ENCODE measurements at regions not wholly inside any gene's neighbourhood (a gene's known extent, or its start where the extent isn't known, plus 50 kb on each side); places are given as distances from the start of the nearest gene placed in this dataset.

DNA sequence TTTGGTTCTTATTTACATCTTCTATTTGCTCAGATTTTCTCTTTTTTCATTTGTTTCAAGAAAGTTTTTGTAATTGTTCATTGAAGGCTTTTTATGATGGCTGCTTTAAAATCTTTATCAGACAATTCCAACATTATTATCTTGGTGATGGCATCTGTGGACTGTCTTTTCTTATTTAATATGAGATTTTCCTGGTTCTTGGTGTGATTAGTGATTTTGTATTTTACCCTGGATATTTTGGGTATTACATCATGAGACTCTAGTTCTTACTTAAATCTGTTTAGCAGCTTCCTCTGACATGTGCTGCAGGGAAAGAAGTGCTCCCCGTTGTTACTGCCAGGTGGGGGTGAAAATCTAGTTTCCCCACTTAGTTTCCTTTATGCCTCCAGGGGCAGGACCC lies 94.2 kb upstream of the ANKH start:
- no peak overlapping the region for H3K27ac ChIP-seq
- H3K27me3 ChIP-seq (ENCODE audit: insufficient read depth in 3 of 3, low read length in 2 of 3), result no peaks in the 10 kb centered on the region
- H3K4me1 ChIP-seq, result no peaks in the 10 kb centered on the region
- DNase-seq (no peak), ATAC-seq (no peak)
- H3K4me3 ChIP-seq, result no peak overlapping the region
- intact Hi-C loops (cut with DNase I), result no loop called here
- 45 to 64% (median 50%) methylated on average over 1 of the region's 1 CpG for WGBS, 3 donors
- H3K36me3 ChIP-seq (ENCODE audit: insufficient read depth in 1 of 2, low read depth in 1 of 2), result no peaks in the 10 kb centered on the region
- no peaks in the 10 kb centered on the region for H3K9me3 ChIP-seq
- TF ChIP-seq, protein P1, sequence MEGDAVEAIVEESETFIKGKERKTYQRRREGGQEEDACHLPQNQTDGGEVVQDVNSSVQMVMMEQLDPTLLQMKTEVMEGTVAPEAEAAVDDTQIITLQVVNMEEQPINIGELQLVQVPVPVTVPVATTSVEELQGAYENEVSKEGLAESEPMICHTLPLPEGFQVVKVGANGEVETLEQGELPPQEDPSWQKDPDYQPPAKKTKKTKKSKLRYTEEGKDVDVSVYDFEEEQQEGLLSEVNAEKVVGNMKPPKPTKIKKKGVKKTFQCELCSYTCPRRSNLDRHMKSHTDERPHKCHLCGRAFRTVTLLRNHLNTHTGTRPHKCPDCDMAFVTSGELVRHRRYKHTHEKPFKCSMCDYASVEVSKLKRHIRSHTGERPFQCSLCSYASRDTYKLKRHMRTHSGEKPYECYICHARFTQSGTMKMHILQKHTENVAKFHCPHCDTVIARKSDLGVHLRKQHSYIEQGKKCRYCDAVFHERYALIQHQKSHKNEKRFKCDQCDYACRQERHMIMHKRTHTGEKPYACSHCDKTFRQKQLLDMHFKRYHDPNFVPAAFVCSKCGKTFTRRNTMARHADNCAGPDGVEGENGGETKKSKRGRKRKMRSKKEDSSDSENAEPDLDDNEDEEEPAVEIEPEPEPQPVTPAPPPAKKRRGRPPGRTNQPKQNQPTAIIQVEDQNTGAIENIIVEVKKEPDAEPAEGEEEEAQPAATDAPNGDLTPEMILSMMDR (IDR thresholded peaks at IDR 0.05), result no peak

DNA sequence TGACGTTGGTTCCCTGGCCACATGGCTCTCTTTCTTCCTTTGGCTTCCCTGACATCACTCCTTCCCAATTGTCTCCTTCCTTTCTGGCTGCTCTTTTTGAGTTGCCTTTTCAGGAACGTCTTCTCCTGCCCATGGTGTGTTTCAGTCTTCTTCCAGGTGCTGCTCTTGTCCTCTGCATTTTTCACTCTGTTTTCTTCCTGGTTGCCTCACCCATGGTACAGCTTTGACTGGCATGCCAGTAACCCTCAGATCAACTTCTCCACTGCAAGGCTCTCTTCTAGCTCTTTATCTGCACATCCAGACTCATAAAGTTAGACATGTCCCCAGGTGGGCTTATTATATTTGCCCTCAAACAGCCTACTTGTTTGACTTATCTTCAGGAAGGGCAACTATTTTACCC lies 91.0 kb upstream of the ANKH start:
- Histone ChIP-seq H3K27ac (no peak overlapping the region), H3K4me1 (no peaks in the 10 kb centered on the region), H3K36me3 (ENCODE audit: insufficient read depth in 1 of 2, low read depth in 1 of 2) (no peaks in the 10 kb centered on the region), H3K9me3 (no peaks in the 10 kb centered on the region), H3K27me3 (ENCODE audit: insufficient read depth in 3 of 3, low read length in 2 of 3) (no peaks in the 10 kb centered on the region), H3K4me3 (no peak overlapping the region)
- ATAC-seq, result no peak
- 58 to 68% (median 66%) methylated on average over 2 of the region's 2 CpGs for WGBS, 3 donors
- TF ChIP-seq, protein P1 (IDR thresholded peaks at IDR 0.05), result no peak
- intact Hi-C loops (cut with DNase I), result no loop called here
- DNase-seq, result no peak

DNA sequence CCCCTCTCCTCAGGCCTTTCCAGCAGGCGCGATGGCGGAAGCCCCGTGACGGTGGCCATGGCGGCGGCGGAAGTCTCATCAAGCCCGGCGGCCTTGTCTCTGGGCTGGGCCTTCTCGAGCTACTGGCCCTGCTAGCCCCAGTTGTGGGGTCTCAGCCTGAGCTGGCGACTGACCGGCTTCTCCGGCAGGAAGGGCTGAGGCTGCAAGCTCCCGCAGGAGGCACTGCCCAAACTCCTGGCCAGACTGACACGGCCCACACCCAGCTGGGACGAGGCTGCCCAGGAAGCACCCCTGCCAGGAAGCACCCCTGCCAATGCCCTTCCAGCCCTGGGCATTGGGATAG lies 88.5 kb upstream of the ANKH start:
- intact Hi-C loops (cut with DNase I), result no loop called here
- Histone ChIP-seq H3K27ac (no peak overlapping the region), H3K4me1 (no peaks in the 10 kb centered on the region), H3K27me3 (ENCODE audit: insufficient read depth in 3 of 3, low read length in 2 of 3) (no peaks in the 10 kb centered on the region), H3K36me3 (ENCODE audit: insufficient read depth in 1 of 2, low read depth in 1 of 2) (no peaks in the 10 kb centered on the region), H3K4me3 (no peak overlapping the region), H3K9me3 (no peaks in the 10 kb centered on the region)
- DNase-seq (no peak), ATAC-seq (no peak)
- TF ChIP-seq, protein P1 (IDR thresholded peaks at IDR 0.05), result no peak
- WGBS, 3 donors, result 91 to 94% (median 92%) methylated on average over 17 of the region's 17 CpGs

DNA sequence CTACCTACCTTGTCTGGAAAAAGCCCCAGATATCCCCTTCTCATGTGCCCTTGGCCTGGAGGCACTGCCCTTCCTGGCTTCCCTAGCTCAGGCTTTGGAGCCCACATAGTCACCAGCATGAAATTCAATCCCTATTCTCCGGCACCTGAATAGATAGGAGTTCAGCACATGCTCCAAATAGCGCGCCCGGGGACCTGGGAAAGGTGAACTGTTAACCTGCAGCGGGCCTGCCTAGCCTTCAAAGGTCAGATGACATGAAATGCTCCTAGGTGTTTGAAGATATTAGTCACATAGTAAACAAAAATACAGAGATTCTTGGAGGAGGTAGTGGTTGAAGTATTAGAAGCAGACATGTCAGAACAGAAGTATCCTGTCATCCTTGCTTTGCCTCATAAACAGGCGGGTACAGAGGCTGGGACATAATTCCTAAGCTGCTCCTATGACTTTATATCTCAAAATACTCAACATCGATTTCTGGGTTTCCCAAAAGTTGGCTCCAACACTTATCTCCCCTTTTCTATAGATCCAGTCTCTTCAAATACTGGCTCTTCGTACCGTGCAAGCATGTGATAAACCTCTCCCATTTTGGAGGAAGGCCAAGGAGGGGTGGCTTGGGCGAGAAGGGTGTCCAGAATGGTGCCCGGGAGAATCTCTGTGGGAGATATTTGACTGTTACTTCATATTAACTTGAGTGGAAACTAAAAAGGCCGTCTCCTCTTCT lies 88.0 kb upstream of the ANKH start:
- Histone ChIP-seq H3K27me3 (ENCODE audit: insufficient read depth in 3 of 3, low read length in 2 of 3) (no peaks in the 10 kb centered on the region), H3K27ac (no peak overlapping the region), H3K9me3 (no peaks in the 10 kb centered on the region), H3K4me3 (no peak overlapping the region), H3K4me1 (no peaks in the 10 kb centered on the region), H3K36me3 (ENCODE audit: insufficient read depth in 1 of 2, low read depth in 1 of 2) (no peaks in the 10 kb centered on the region)
- ATAC-seq (no peak), DNase-seq (no peak)
- WGBS, 3 donors, result 68 to 86% (median 69%) methylated on average over 11 to 12 of the region's 12 CpGs
- TF ChIP-seq, protein P1 (IDR thresholded peaks at IDR 0.05), result no peak
- intact Hi-C loops (cut with DNase I), result no loop called here

DNA sequence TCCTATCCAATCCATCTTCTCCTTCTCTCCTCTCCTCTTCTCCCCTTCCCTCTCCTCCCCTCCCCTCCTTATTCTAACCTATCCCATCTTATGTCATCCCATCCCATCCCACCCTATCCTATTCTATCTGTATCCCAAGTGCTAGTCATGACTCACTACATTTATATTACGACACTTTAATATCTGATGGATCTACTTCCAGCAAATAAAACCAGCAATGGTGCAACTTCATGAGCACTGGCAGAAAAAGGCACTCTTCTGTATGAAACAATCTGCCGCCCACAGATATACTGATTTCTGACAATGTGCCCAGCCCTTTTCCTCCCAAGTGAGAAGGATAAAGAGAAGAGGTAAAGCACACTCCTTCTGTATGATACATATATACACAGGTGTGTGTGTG lies 86.6 kb upstream of the ANKH start:
- TF ChIP-seq, protein P1 (IDR thresholded peaks at IDR 0.05), result no peak
- intact Hi-C loops (cut with DNase I), result no loop called here
- no peak for DNase-seq
- Histone ChIP-seq H3K27me3 (ENCODE audit: insufficient read depth in 3 of 3, low read length in 2 of 3) (no peaks in the 10 kb centered on the region), H3K36me3 (ENCODE audit: insufficient read depth in 1 of 2, low read depth in 1 of 2) (no peaks in the 10 kb centered on the region), H3K4me1 (no peaks in the 10 kb centered on the region), H3K9me3 (no peaks in the 10 kb centered on the region), H3K4me3 (no peak overlapping the region), H3K27ac (no peak overlapping the region)
- WGBS, 3 donors, result 92 to 98% (median 95%) methylated on average over 2 of the region's 2 CpGs
- ATAC-seq, result no peak
